NCI-H774 (cell line): ENCODE measurements at regions not wholly inside any gene's neighbourhood (a gene's known extent, or its start where the extent isn't known, plus 50 kb on each side); places are given as distances from the start of the nearest gene placed in this dataset.
"Not testable (repeated sequence)": the region's sequence is repeated elsewhere in the genome, so short reads cannot be mapped to it uniquely, and the experiment has no call there.

Experiments used
- DNase-seq: peaks from one replicate; lab custom pipeline; 2025; lab: John Stamatoyannopoulos, UW

DNA sequence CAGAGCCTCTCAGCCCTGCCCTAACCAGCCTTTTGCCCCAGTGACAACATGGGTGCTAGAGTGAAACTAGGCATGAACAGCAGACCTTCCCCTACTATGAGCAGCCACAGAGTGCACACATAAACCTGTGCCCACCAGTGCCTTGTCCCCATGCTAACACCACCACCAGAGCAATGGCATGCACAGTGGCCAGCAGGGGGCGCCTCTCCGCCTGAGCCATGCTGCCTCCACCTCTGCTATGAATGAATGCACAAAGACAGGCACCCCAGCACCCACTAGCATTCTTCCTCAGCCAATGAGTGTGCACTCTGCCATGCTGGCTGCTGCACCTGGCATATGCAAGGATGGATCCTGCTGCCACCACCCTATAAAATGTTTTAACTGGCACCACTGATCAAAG, 286.9 kb upstream of the FGF16 start:
- no peak for DNase-seq

DNA sequence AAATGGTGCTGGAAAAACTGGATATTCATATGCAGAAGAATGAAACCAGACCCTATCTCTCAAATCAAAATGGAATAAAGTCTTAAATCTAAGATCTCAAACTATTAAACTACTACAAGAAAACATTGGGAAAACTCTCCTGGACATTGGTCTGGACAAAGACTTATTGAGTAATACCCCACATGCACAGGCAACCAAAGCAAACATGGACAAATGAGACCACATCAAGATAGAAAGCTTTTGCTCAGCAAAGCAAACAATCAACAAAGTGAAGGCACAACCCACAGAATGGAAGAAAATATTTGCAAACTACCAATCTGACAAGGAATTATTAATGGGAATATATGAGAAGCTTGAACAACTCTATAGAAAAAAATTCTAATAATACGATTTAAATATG, 284.4 kb upstream of the FGF16 start:
- no peak for DNase-seq

DNA sequence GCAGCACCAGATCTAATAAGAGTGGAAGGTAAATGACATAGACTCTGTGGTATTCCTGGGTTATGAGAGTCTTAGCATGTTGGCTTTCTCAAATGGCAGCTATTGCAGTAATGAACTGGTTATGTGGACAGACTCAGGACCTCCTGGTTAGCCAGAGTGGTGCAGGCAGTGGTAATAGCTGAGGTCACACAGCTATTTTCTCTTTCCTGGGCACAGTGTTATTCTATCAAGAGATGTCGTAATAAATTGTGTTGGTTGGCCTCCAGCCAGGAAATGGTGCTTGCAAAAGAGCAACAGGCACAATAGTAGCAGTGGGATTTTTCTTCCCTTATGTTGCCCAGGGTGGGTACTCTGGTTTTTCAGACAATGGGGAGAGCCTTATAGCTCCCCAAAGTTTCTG, 279.2 kb upstream of the FGF16 start:
- no peak for DNase-seq

DNA sequence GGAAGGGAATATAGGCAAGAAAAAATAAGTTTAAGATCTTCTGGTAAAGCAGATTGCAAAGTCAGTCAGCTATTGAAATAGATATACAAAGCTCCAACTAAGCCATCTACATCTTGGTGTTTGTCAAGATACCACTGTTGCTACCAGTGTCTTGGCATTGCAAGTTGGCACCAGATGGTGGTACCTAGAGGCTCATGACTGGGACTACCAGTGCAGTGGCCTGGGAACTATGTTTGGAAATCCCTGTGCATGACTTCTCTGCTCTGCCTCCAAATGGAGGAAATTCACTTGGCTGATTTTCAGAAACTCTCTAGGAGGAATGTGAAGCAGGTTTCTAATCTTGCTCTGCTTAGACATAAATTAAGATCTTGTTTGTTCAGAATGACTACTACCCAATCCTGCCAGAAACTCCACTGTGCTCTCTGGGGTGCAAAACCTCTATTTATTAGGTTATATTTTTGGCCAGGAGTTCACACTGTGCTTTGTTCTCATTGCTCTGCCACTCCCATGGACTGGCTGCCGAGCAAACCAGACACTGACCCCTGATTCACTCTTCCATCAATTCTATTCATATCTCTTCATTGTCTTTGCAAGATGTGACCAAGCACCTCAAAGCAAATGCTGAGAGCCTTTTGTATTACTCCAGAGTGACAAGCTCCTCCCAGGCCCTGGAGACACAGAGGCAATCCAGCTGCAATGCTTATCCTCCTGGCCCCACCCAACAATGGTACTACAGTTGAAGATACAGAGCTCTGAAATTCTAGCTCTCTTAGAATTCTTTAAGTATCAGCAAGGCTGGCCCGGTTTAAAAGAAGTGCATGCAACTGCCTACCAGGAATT, 272.3 kb upstream of the FGF16 start:
- DNase-seq: no peak

DNA sequence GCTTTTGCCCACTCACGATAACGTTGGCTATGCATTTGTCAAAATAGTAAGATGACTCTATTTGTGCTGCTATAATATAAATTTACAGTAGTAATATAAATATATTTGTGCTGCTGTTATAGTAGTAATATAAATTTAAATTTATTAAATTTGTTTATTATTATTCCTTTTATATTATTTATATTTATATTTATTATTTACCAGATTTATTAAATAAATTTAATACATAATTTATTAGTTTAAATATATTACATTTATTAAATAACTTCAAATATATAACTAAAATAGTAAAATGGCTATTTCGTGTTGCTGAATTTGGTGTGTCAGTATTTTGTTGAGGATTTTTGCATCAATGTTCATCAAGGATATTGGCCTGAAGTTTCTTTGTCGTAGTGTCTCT, 246.5 kb upstream of the FGF16 start:
- no peak for DNase-seq

DNA sequence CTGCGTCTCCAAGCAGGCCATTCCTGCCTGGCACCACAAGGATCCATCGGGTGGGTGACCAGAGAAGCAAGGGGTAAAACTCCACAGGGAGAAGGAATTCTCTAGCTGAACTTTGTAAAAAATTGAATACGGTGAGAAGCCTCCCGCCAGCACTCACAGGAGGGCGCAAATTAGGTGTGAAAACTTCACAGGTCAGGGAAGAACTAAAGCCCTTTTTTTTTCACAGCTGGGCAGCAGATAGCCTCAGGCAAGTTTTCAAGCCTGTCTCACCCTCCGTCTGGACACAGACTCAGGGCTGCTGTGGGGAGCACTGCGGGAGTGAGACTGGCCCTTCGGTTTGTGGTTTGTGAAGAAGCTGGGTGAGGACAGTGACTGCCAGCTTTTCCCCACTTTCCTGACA, 224.1 kb upstream of the FGF16 start:
- DNase-seq: no peak

DNA sequence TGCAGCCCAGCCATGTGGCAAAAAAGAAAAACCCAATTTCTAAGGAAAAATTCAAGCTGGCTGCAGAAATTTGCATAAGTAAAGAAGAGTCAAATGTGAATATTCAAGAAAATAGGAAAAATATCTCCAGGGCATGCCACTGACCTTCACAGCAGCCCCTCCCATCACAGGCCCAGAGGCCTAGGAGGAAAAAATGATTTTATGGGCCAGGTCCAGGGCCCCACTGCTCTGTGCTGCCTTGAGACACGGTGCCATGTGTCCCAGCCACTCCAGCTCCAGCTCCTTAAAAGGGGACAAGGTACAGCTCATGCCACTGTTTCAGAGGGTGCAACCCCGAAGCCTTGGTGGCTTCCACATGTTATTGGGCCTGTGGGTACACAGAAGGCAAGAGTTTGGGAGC, 182.7 kb upstream of the FGF16 start:
- no peak for DNase-seq

DNA sequence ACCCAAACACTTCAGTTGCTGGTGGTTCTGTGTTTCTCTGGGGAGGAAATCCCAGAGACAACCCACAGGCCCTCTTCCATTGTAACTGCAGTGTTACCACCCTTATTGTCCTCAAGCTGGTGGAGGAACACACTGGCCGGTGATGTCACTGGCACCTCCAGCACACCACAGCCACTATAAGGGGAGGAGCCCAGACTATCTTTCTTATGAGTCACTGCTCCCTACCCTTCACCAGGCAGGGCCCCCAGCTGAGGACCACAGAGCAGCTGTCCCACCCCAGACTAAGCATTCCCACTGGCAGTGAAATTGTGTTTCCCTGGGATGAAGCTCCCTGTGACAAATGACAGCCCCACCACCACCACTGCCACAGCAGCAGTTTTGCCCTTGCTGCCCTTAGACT, 171.8 kb upstream of the FGF16 start:
- DNase-seq: no peak

DNA sequence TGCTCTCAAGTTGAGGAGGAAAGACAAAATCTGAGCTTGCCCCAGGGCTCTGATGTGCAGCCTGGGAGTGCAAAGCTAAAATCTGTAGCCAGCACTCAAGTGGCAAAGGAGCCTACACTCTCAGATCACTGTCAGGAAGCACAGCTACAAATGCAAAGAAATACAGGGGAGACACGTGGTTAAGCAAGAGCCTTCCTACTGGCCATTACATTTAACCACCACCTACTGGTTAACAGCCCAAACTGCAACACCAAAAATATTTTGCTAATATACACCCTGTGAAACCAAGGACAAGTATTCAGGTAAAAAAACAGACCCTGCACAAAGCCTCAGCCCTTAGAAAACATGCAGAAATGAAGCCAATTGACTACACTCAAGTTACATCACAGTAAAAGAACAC, 170.4 kb upstream of the FGF16 start:
- DNase-seq: no peak

DNA sequence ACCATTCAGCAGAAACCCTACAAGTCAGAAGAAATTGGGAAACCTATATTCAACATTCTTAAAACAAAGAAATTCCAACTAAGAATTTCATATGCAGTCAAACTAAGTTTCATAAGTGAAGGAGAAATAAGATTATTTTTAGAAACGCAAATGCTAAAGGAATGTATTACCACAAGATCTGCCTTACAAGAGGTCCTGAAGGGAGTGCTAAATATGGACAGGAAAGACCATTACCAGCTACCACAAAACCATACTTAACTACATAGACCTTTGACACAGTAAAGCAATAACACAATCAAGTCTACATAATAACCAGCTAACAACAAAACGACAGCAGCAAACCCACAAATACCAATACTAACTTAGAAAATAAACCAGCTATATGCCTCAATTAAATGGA, 169.3 kb upstream of the FGF16 start:
- no peak for DNase-seq

DNA sequence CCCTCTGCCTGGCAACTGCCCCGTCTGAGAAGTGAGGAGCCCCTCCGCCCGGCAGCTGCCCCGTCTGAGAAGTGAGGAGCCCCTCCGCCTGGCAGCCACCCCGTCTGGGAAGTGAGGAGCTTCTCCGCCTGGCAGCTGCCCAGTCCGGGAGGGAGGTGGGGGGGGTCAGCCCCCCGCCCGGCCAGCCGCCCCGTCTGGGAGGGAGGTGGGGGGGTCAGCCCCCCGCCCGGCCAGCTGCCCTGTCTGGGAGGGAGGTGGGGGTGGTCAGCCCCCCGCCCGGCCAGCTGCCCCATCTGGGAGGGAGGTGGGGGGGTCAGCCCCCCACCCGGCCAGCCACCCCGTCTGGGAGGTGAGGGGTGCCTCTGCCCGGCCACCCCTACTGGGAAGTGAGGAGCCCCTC, 167.8 kb upstream of the FGF16 start:
- DNase-seq: not testable (repeated sequence)

DNA sequence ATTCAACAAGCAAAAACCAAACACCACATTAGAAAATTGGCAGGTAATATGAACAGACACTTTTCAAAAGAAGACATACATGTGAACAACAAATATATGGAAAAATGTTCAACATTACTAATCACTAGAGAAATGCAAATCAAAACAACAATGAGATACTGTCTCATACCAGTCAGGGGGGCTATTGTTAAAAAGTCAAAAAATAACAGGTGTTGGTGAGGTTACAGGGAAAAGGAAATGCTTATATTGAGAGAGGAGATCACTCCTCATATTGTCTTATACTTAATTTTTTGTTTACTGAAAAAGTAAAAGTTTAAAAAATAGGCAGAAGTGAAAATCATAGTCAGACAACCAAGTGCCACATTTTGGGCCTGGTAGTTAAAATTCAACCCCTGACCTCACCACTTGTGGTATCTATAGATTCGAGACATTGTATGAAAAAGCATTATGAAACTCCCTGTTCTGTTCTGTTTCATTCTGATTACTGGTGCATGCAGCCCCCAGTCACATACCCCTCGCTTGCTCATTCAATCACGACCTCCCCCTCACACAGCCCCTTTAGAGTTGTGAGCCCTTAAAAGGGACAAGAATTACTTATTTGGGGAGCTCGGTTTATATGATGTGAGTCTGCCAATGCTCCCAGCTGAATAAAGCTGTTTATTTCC, 153.7 kb upstream of the FGF16 start:
- no peak for DNase-seq

DNA sequence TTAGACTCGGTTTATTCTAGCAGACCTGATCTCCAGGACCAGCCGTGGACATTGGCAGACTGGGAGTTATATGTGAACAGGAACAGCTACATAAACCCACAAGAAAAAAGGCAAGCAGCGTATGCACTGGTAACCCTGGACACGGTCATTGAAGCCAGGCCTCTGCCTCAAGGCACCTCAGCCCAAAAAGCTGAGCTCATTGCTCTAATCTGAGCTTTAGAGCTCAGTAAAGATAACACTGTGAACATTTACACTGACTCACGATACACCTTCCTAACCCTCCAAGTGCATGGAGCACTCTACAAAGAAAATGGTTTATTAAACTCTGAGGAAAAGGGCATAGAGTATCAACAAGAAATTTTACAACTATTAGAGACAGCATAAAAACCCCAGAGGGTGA, 148.9 kb upstream of the FGF16 start:
- no peak for DNase-seq

DNA sequence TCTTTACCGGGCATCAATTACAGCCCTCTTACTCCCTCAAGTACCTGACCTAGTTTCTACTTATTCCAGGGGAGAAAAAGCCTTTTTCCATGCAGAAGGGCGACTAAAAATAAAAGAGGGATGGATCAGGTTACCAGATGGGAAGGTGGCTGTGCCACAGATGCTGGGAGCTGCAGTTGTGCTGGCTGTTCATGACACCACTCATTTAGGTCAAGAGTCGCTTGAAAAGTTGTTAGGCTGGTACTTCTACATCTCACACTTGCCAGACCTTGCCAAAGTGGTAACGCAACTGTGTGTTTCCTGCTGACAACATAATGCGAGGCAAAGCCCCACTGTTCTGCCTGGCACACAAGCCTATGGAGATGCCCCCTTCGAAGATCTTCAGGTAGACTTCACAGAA, 148.4 kb upstream of the FGF16 start:
- no peak for DNase-seq

DNA sequence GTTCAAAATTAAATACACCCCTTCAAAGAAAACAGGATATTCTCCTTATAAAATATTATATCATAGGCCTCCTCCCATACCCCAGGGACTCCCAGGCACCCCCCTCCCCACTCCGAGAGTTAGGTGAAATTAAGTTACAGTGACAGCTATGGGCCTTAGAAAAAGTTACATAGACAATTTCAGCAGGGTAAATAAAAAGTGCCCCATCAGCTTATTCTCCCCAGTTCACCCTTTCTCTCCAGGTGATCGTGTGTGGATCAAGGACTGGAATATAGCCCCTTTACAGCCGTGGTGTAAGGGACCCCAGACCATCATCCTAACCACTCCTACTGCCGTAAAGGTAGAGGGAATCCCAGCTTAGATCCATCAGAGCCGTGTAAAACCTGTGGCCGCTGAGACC, 147.6 kb upstream of the FGF16 start:
- DNase-seq: no peak

DNA sequence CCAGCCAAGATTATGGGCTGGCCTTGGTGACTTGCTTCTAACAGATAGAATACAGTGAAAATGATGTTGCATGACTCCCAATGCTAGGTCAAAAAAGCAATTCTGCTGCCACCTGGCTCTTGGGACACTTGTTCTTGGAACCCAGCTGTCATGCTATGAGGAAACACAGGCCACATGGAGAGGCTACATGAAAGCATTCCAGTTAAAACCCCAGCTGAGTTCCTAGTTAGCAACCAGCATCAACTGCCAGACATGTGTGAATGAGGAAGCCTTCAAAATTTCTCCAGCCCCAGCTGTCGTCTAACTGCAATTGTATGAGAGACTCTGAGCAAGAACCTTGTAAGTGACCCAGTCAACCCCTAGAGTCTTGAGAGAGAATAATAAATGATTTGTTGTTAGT, 105.2 kb upstream of the FGF16 start:
- DNase-seq: no peak

DNA sequence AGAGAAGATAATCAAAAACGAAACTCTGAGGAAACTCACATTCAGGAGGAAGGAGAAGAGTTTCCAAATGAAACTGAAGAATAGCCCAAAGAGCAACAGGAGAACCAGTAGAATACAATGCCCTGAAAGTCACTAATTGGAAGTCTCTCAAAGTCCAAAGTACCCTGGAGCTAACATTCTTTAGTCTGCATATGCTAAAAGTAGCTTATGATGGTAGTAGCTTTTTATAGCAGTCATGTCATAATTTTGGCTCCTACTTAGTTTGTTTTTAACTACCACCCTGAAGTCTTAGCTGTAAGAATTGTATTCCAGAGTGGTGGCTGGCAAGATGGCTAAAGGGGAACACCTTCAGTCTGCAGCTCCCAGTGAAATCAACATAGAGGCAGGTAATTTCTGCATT, 100.3 kb upstream of the FGF16 start:
- no peak for DNase-seq

DNA sequence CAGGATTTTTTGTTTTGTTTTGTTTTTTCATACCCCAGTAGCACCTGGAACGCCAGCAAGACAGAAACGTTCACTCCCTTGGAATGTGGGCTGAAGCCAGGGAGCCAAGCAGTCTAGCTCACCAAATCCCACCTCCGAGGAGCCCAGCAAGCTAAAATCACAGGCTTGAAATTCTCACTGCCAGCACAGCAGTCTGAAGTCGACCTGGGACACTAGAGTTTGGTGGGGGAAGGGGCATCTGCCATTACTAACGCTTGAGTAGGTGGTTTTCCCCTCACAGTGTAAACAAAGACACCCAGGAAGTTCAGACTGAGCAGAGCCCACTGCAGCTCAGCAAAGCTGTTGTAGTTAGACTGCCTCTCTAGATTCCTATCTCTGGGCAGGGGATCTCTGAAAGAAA, 99.6 kb upstream of the FGF16 start:
- no peak for DNase-seq

DNA sequence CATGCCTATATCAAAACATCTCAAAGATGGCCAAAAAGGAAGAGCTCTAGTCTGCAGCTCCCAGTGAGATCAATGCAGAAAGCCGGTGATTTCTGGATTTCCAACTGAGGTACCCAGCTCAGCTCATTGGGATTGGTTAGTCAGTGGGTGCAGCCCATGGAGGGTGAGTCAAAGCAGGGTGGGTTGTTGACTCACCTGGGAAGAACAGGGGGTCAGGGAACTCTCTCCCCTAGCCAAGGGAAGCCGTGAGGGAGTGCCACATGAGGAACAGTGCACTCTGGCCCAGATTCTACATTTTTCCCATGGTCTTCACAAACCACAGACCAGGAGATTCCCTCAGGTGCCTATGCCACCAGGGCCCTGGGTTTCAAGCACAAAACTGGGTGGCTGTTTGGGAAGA, 57.3 kb upstream of the FGF16 start:
- no peak for DNase-seq

DNA sequence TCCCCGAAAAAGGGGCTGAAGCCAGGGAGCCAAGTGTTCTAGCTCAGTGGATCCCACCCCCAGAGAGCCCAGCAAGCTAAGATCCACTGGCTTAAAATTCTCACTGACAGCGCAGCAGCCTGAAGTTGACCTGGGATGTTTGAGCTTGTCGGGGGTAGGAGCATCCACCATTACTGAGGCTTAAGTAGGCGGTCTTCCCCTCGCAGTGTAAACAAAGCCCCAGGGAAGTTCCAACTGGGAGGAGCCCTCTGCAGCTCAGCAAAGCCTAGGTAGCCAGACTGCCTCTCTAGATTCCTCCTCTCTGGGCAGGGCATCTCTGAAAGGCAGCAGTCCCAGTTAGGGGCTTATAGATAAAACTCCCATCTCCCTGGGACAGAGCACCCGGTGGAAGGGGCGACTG, 56.8 kb upstream of the FGF16 start:
- DNase-seq: not testable (repeated sequence)

DNA sequence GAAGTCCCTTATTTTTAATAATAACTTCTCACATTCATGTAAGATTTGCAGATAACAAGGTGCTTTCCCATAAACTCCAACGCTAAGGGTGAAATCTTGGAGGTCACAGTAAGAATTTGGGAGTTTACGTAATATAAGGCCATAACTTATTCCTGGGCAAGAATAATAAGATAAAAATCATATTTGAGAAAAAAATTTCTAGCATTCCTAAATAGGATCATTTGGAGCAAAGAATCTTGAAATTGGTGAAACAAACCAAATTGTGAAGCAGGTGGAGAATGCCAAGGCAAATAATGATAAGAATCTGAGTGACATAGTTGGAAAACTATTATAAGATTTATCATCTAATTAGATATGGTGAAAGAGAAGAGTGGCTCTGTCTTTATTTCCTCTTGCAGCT, 50.4 kb upstream of the FGF16 start:
- no peak for DNase-seq
